Ishikawa (cell line): ENCODE measurements at regions not wholly inside any gene's neighbourhood (a gene's known extent, or its start where the extent isn't known, plus 50 kb on each side); places are given as distances from the start of the nearest gene placed in this dataset.
A peak's percentile ranks its signal among the peaks of the same experiment; 100 is the strongest.

ENCODE experiments used
- CEBPB ChIP-seq: IDR thresholded peaks from 2 replicates; pipeline ENCODE4 v1.6.1; 2012
- CREB1 ChIP-seq: IDR thresholded peaks from 2 replicates; pipeline ENCODE4 v1.6.1; 2012; ENCODE audit warnings: low read depth
- EGR1 ChIP-seq: IDR thresholded peaks from 2 replicates; pipeline ENCODE4 v1.6.1; 2012
- EP300 ChIP-seq: IDR thresholded peaks from 2 replicates; pipeline ENCODE4 v1.6.1; 2012; ENCODE audit warnings: borderline replicate concordance
- FOXM1 ChIP-seq: IDR thresholded peaks from 2 replicates; pipeline ENCODE4 v1.6.1; 2012; ENCODE audit warnings: low read depth, borderline replicate concordance
- MAX ChIP-seq: IDR thresholded peaks from 2 replicates; pipeline ENCODE4 v1.6.1; 2012
- NFIC ChIP-seq: IDR thresholded peaks from 2 replicates; pipeline ENCODE4 v1.6.1; 2012
- RAD21 ChIP-seq: IDR thresholded peaks from 2 replicates; pipeline ENCODE4 v1.6.1; 2012; ENCODE audit warnings: low read depth
- REST ChIP-seq: IDR thresholded peaks from 2 replicates; pipeline ENCODE4 v1.6.1; 2012; ENCODE audit warnings: low read depth, mild to moderate bottlenecking
- TAF1 ChIP-seq: IDR thresholded peaks from 2 replicates; pipeline ENCODE4 v1.6.1; 2012; ENCODE audit warnings: low read depth, mild to moderate bottlenecking
- TCF12 ChIP-seq: IDR thresholded peaks from 2 replicates; pipeline ENCODE4 v1.6.1; 2012; ENCODE audit warnings: low read depth
- TEAD4 ChIP-seq: IDR thresholded peaks from 2 replicates; pipeline ENCODE4 v1.6.1; 2012
- USF1 ChIP-seq: IDR thresholded peaks from 2 replicates; pipeline ENCODE4 v1.6.1; 2012
- YY1 ChIP-seq: IDR thresholded peaks from 2 replicates; pipeline ENCODE4 v1.6.1; 2012; ENCODE audit warnings: low read depth
- ZBTB7A ChIP-seq: IDR thresholded peaks from 2 replicates; pipeline ENCODE4 v1.6.1; 2012; ENCODE audit warnings: low read depth

GRCh38 chr12:43062201-43062895 lies 472.8 kb upstream of the PRICKLE1 start:
- TF ChIP-seq EP300 (no peak), USF1 (no peak), ZBTB7A (no peak), NFIC (no peak), EGR1 (no peak)

GRCh38 chr12:43060742-43061141 lies 471.2 kb upstream of the PRICKLE1 start:
- TF ChIP-seq TAF1 (no peak), ZBTB7A (no peak), CREB1 (no peak), NFIC (no peak), TEAD4 (no peak)

GRCh38 chr12:43058616-43059015 lies 469.1 kb upstream of the PRICKLE1 start:
- TF ChIP-seq NFIC: no peak

GRCh38 chr12:43057566-43057965 lies 468.0 kb upstream of the PRICKLE1 start:
- TF ChIP-seq NFIC (peak; percentile 55; the same call in 1 of the 2 replicates), EP300 (no peak)

GRCh38 chr12:43054085-43054484 lies 464.5 kb upstream of the PRICKLE1 start:
- no peak for TF ChIP-seq MAX
- no peak for TF ChIP-seq RAD21
- TF ChIP-seq FOXM1: no peak
- no peak for TF ChIP-seq CEBPB
- no peak for TF ChIP-seq TEAD4
- no peak for TF ChIP-seq ZBTB7A
- TF ChIP-seq TCF12: no peak
- TF ChIP-seq YY1: no peak
- TF ChIP-seq EGR1: no peak
- TF ChIP-seq TAF1: no peak
- no peak for TF ChIP-seq CREB1
- no peak for TF ChIP-seq EP300
- no peak for TF ChIP-seq NFIC
- TF ChIP-seq REST: no peak
- TF ChIP-seq USF1: no peak

- no peak for TF ChIP-seq RAD21
- no peak for TF ChIP-seq NFIC
- no peak for TF ChIP-seq MAX
- TF ChIP-seq REST: no peak
- no peak for TF ChIP-seq TAF1
- no peak for TF ChIP-seq TEAD4
- no peak for TF ChIP-seq EP300
- no peak for TF ChIP-seq CEBPB
- no peak for TF ChIP-seq ZBTB7A
- no peak for TF ChIP-seq TCF12
- no peak for TF ChIP-seq USF1
Observed at GRCh38 chr12:43052441-43052840, 462.9 kb upstream of the PRICKLE1 start.

GRCh38 chr12:43044241-43044640 lies 454.7 kb upstream of the PRICKLE1 start:
- TF ChIP-seq MAX: no peak
- TF ChIP-seq USF1: no peak
- no peak for TF ChIP-seq REST
- TF ChIP-seq FOXM1: no peak
- no peak for TF ChIP-seq YY1
- no peak for TF ChIP-seq CREB1
- TF ChIP-seq CEBPB: no peak
- TF ChIP-seq TEAD4: no peak
- TF ChIP-seq NFIC: no peak
- no peak for TF ChIP-seq EP300
